ENCODE measurements at regions not wholly inside any gene's neighbourhood (a gene's known extent, or its start where the extent isn't known, plus 50 kb on each side); places are given as distances from the start of the nearest gene placed in this dataset.
"Not testable (repeated sequence)": the region's sequence is repeated elsewhere in the genome, so short reads cannot be mapped to it uniquely, and the experiment has no call there.

- DNase-seq = no peak
Measured at GRCh38 chr3:194869482-194870169, 183.9 kb downstream of the FAM43A start.

GRCh38 chr3:194870394-194871110, 184.9 kb downstream of the FAM43A start:
- peak; percentile 13 for DNase-seq

- peak; percentile 77 for DNase-seq
Measured at GRCh38 chr3:194871143-194871863, 185.6 kb downstream of the FAM43A start.

- no peak for DNase-seq
Measured at GRCh38 chr3:194871864-194872668, 186.4 kb downstream of the FAM43A start.

- no peak for DNase-seq
Measured at GRCh38 chr3:194872669-194872977, 186.9 kb downstream of the FAM43A start.

- DNase-seq = not testable (repeated sequence)
Measured at GRCh38 chr3:194873474-194873873, 187.8 kb downstream of the FAM43A start.

GRCh38 chr3:194874206-194874605, 188.5 kb downstream of the FAM43A start:
- no peak for DNase-seq

- DNase-seq = no peak
Measured at GRCh38 chr3:194874783-194875182, 189.1 kb downstream of the FAM43A start.

- DNase-seq = no peak
Measured at GRCh38 chr3:194875581-194876402, 190.1 kb downstream of the FAM43A start.

GRCh38 chr3:194876403-194877095, 190.9 kb downstream of the FAM43A start:
- DNase-seq = no peak

- no peak for DNase-seq
Measured at GRCh38 chr3:194877291-194878119, 191.8 kb downstream of the FAM43A start.

GRCh38 chr3:194879126-194879877, 193.6 kb downstream of the FAM43A start:
- DNase-seq = no peak

GRCh38 chr3:194879991-194880939, 194.6 kb downstream of the FAM43A start:
- peak; percentile 91 for DNase-seq

GRCh38 chr3:194880940-194881925, 195.6 kb downstream of the FAM43A start:
- DNase-seq = peak; percentile 61

GRCh38 chr3:194884649-194885315, 199.1 kb downstream of the FAM43A start:
- no peak for DNase-seq

- no peak for DNase-seq
Measured at GRCh38 chr3:194885766-194886165, 200.1 kb downstream of the FAM43A start.

GRCh38 chr3:194886836-194887235, 201.2 kb downstream of the FAM43A start:
- DNase-seq = no peak

Measured in NCI-H446 treated with DMSO at 0.1 percent for 48 hours (cell line).